HepG2 (cell line): ENCODE measurements at regions not wholly inside any gene's neighbourhood (a gene's known extent, or its start where the extent isn't known, plus 50 kb on each side); places are given as distances from the start of the nearest gene placed in this dataset.

Source experiments
- ATAC-seq: fragments of 200-7000 bp; cut with Tn5 transposase; 3 replicates; pipeline ENCODE4 v1.9.1; 2020; ENCODE audit warnings: mild to moderate bottlenecking, moderate library complexity
- BruUV-seq: library from RNA; stranded (reverse); fragments of 400-500 nt; replicated peaks from 2 replicates; lab custom pipeline; 2021; lab: Mats Ljungman, UMichigan
- CTCF ChIA-PET: fragments of 300-600 bp; formaldehyde crosslinking; extraction: SDS; loops from one replicate; lab custom pipeline; 2021; ENCODE audit warnings: low total read pairs, inconsistent platforms, low intra/inter-chr PET ratio; lab: Yijun Ruan, JAX
- POLR2A ChIA-PET: fragments of 350-600 bp; sonication (Branson Sonifier 250); formaldehyde crosslinking; loops from one replicate; lab custom pipeline; 2020; ENCODE audit warnings: antibody characterized with exemption, inconsistent platforms; lab: Yijun Ruan, JAX
- DNase-seq: peaks from one replicate; pipeline ENCODE4 v3.0.0-alpha.2; 2015; ENCODE audit warnings: low spot score
- FAIRE-seq: peaks from 3 replicates; lab custom pipeline; 2011; peaks lifted over from hg19 to GRCh38; lab: Jason Lieb, UNC
- H2AFZ ChIP-seq: one replicate; pipeline ENCODE4 v1.6.1; 2011; ENCODE audit warnings: low read length, inconsistent platforms
- H3K27ac ChIP-seq: fragments of 300-600 bp; 3 replicates; pipeline ENCODE4 v1.8.0; 2011; ENCODE audit warnings: mixed run types, mild to moderate bottlenecking, mixed read lengths, low read length, inconsistent platforms; ENCODE audit not compliant: insufficient read depth; ENCODE audit errors: extremely low read length
- H3K27me3 ChIP-seq, 2 experiments: fragments of 200-600 bp in 1 of 2; 2 replicates in 1 of 2; 3 replicates in 1 of 2; pipeline versions ENCODE4 v1.6.0 to v1.8.0; 2011; ENCODE audit warnings: low read length in 2 of 2, mild to moderate bottlenecking in 2 of 2, moderate library complexity in 2 of 2, inconsistent platforms in 1 of 2; ENCODE audit not compliant: insufficient read depth in 2 of 2, control insufficient read depth in 1 of 2
- H3K36me3 ChIP-seq, 2 experiments: fragments of 200-600 bp in 1 of 2; replicated peaks in 1 of 2; 2 replicates in 1 of 2; 3 replicates in 1 of 2; pipeline versions ENCODE4 v1.5.1 to v1.8.0; 2011; ENCODE audit warnings: low read length in 2 of 2, inconsistent platforms in 1 of 2; ENCODE audit not compliant: insufficient read depth in 2 of 2, control insufficient read depth in 1 of 2
- H3K4me1 ChIP-seq: 2 replicates; pipeline ENCODE4 v1.5.1; 2012; ENCODE audit warnings: low read length, inconsistent platforms; ENCODE audit not compliant: insufficient read depth
- H3K4me2 ChIP-seq: 2 replicates; pipeline ENCODE4 v1.6.0; 2011; ENCODE audit warnings: low read depth, low read length, inconsistent platforms
- H3K4me3 ChIP-seq, 3 experiments: fragments of 200-600 bp in 1 of 3; sonication (generic), shearing (Covaris generic) in 1 of 3; replicated peaks in 1 of 3; 2 replicates each; pipeline ENCODE4 v1.5.1; 2011 to 2016; ENCODE audit warnings: low read length in 3 of 3, inconsistent platforms in 2 of 3, low read depth in 2 of 3, mild to moderate bottlenecking in 2 of 3, control low read depth in 1 of 3, mixed read lengths in 1 of 3; ENCODE audit not compliant: insufficient read depth in 1 of 3
- H3K79me2 ChIP-seq: one replicate; pipeline ENCODE4 v1.6.1; 2011; ENCODE audit warnings: low read length, inconsistent platforms; ENCODE audit not compliant: insufficient read depth
- H3K9ac ChIP-seq: 2 replicates; pipeline ENCODE4 v1.6.0; 2011; ENCODE audit warnings: mild to moderate bottlenecking, low read depth, low read length, inconsistent platforms; ENCODE audit not compliant: insufficient read depth
- H3K9me3 ChIP-seq: 2 replicates; pipeline ENCODE4 v1.5.1; 2012; ENCODE audit warnings: mild to moderate bottlenecking, low read length
- H4K20me1 ChIP-seq: 2 replicates; pipeline ENCODE4 v1.6.0; 2011; ENCODE audit warnings: inconsistent platforms, mild to moderate bottlenecking, low read length, moderate library complexity; ENCODE audit not compliant: insufficient read depth
- ATF3 ChIP-seq: sonication (generic); formaldehyde crosslinking; IDR thresholded peaks from 2 replicates; pipeline ENCODE4 v1.4.0; 2020; ENCODE audit warnings: missing genetic modification reagents
- CHD2 ChIP-seq: IDR thresholded peaks from 2 replicates; pipeline ENCODE4 v1.6.1; 2011; ENCODE audit warnings: low read depth, low read length, improper control_type of control experiment
- FOXO1 ChIP-seq: sonication (generic); formaldehyde crosslinking; IDR thresholded peaks from 2 replicates; pipeline ENCODE4 v1.4.0; 2020; ENCODE audit warnings: missing genetic modification reagents
- HOXD1 ChIP-seq: sonication (generic); formaldehyde crosslinking; IDR thresholded peaks from 2 replicates; pipeline ENCODE4 v1.5.0; 2020; ENCODE audit warnings: missing genetic modification reagents
- MAZ ChIP-seq, 2 experiments: sonication (generic) in 1 of 2; formaldehyde crosslinking in 1 of 2; IDR thresholded peaks; 2 replicates each; pipeline versions ENCODE4 v1.5.0 to v1.6.1; 2012 to 2020; ENCODE audit warnings: low read depth in 2 of 2, mild to moderate bottlenecking in 2 of 2, borderline replicate concordance in 1 of 2, improper control_type of control experiment in 1 of 2, low read length in 1 of 2, missing genetic modification reagents in 1 of 2, moderate library complexity in 1 of 2
- SSRP1 ChIP-seq: IDR thresholded peaks from 2 replicates; pipeline ENCODE4 v1.6.1; 2016; ENCODE audit warnings: control low read depth
- ZFAT ChIP-seq: sonication (generic); formaldehyde crosslinking; conservative IDR thresholded peaks from 2 replicates; pipeline ENCODE4 v1.8.1; 2023; ENCODE audit warnings: missing genetic modification reagents, inconsistent platforms
- ZKSCAN5 ChIP-seq: sonication (generic); formaldehyde crosslinking; IDR thresholded peaks from 2 replicates; pipeline ENCODE4 v1.5.1; 2020; ENCODE audit warnings: mild to moderate bottlenecking, missing genetic modification reagents
- ZNF383 ChIP-seq: sonication (generic); formaldehyde crosslinking; IDR thresholded peaks from 2 replicates; pipeline ENCODE4 v1.4.0; 2020; ENCODE audit warnings: missing genetic modification reagents, mild to moderate bottlenecking, borderline replicate concordance
- ZNF678 ChIP-seq: sonication (generic); formaldehyde crosslinking; IDR thresholded peaks from 2 replicates; pipeline ENCODE4 v1.4.0; 2020; ENCODE audit warnings: mild to moderate bottlenecking, missing genetic modification reagents
- ZNF737 ChIP-seq: sonication (generic); formaldehyde crosslinking; IDR thresholded peaks from 2 replicates; pipeline ENCODE4 v1.5.0; 2020; ENCODE audit warnings: missing genetic modification reagents, mild to moderate bottlenecking, borderline replicate concordance
- ZSCAN29 ChIP-seq: sonication (generic); formaldehyde crosslinking; conservative IDR thresholded peaks from 2 replicates; pipeline ENCODE4 v1.4.0; 2020; ENCODE audit warnings: mild to moderate bottlenecking, missing genetic modification reagents
- ZUFSP ChIP-seq: sonication (generic); formaldehyde crosslinking; IDR thresholded peaks from 2 replicates; pipeline ENCODE4 v1.9.0; 2021; ENCODE audit warnings: missing genetic modification reagents, mild to moderate bottlenecking, borderline replicate concordance
- WGBS: methylation state at CpG from one replicate; pipeline ENCODE4 v1.1.6; 2017; ENCODE audit warnings: low lambda C conversion rate; 5-methylcytosine and 5-hydroxymethylcytosine counted together
- in situ Hi-C: cut with HindIII; loops from 2 replicates; pipeline ENCODE4 v1.10.0; 2017; ENCODE audit warnings: low pct_unique_long_range_greater_than_20kb; ENCODE audit not compliant: extremely low pct_ligation_motif_present
- intact Hi-C: fragments of 100-400 bp; cut with micrococcal nuclease; formaldehyde crosslinking; loops from one replicate; pipeline ENCODE4 v1.10.0; 2022; ENCODE audit not compliant: unreplicated experiment

GRCh38 chr5:4068171-4068570, 472.5 kb downstream of the IRX1 start:
- intact Hi-C loops, result no loop called here
- H3K27me3 ChIP-seq, result no peaks in the 10 kb centered on the region
- CTCF ChIA-PET, result no interaction called here
- DNase-seq (no peak), FAIRE-seq (no peak)
- H4K20me1 ChIP-seq, result no peaks in the 10 kb centered on the region
- no peak overlapping the region for H3K27ac ChIP-seq
- in situ Hi-C loops, result no loop called here
- no peak for TF ChIP-seq ZNF678
- TF ChIP-seq MAZ (IDR thresholded peaks at IDR 0.05; ENCODE audit: borderline replicate concordance, low read depth, low read length), result no peak
- no peak for TF ChIP-seq MAZ (CRISPR knock-in tag; IDR thresholded peaks at IDR 0.05; ENCODE audit: low read depth)
- no peak for TF ChIP-seq HOXD1
- TF ChIP-seq FOXO1 (CRISPR knock-in tag), result no peak
- no peak for TF ChIP-seq ZSCAN29 (CRISPR knock-in tag)
- TF ChIP-seq ZNF737 (CRISPR knock-in tag), result no peak
- no peak for TF ChIP-seq ZNF383
- TF ChIP-seq ATF3 (CRISPR knock-in tag), result no peak
- no peak for TF ChIP-seq ZKSCAN5 (CRISPR knock-in tag)
- TF ChIP-seq CHD2, result no peak
- TF ChIP-seq SSRP1, result no peak
- no peak for TF ChIP-seq ZFAT
- no peak for TF ChIP-seq ZUFSP (CRISPR knock-in tag)
- TF ChIP-seq, all 625 proteins: peak for 0
- Histone ChIP-seq H3K36me3 (no peaks in the 10 kb centered on the region), H2AFZ (no peak overlapping the region), H3K4me3 (no peak overlapping the region), H3K79me2 (no peaks in the 10 kb centered on the region), H3K9me3 (peaks cover 78% of the 10 kb centered on the region), H3K9ac (no peak overlapping the region), H3K4me2 (no peak overlapping the region), H3K4me1 (no peaks in the 10 kb centered on the region)
- ATAC-seq, result no peak
- no TSS peak for BruUV-seq
- WGBS, result 43% methylated on average over 6 of the region's 6 CpGs
- POLR2A ChIA-PET, result no interaction called here
